ENCODE measurements at regions not wholly inside any gene's neighbourhood (a gene's known extent, or its start where the extent isn't known, plus 50 kb on each side); places are given as distances from the start of the nearest gene placed in this dataset.

- no peak for TF ChIP-seq POLR2A (IDR thresholded peaks at IDR 0.05; ENCODE audit: low read length)
- no peak for TF ChIP-seq CTCF (IDR thresholded peaks at IDR 0.05)
- no peak for TF ChIP-seq CHD4 (IDR thresholded peaks at IDR 0.05; ENCODE audit: borderline replicate concordance)
- no peak for TF ChIP-seq ZNF302 (CRISPR knock-in tag; IDR thresholded peaks at IDR 0.05)
- no peak for TF ChIP-seq ESRRA (IDR thresholded peaks at IDR 0.05; ENCODE audit: borderline replicate concordance, low read length)
- no peak for TF ChIP-seq JUN (IDR thresholded peaks at IDR 0.05)
- no peak for TF ChIP-seq ZFP36 (IDR thresholded peaks at IDR 0.05; ENCODE audit: borderline replicate concordance, partially characterized antibody)
- no peak for TF ChIP-seq CEBPB (IDR thresholded peaks at IDR 0.05)
- TF ChIP-seq USF2 (IDR thresholded peaks at IDR 0.05) = no peak
- TF ChIP-seq RFX5 (IDR thresholded peaks at IDR 0.05) = no peak
- TF ChIP-seq SMC3 (IDR thresholded peaks at IDR 0.05) = no peak
- no peak for TF ChIP-seq HDAC2 (IDR thresholded peaks at IDR 0.05)
- TF ChIP-seq CHD2 (IDR thresholded peaks at IDR 0.05; ENCODE audit: low read length, partially characterized antibody) = no peak
- TF ChIP-seq MAFK (IDR thresholded peaks at IDR 0.05; ENCODE audit: partially characterized antibody) = no peak
Observed at GRCh38 chr2:82075875-82076274, 1771.3 kb upstream of the LRRTM1 start.
